Gastrocnemius medialis (tissue), 4 donors: ENCODE measurements at regions not wholly inside any gene's neighbourhood (a gene's known extent, or its start where the extent isn't known, plus 50 kb on each side); places are given as distances from the start of the nearest gene placed in this dataset.
"Not testable (repeated sequence)": the region's sequence is repeated elsewhere in the genome, so short reads cannot be mapped to it uniquely, and the experiment has no call there.

ENCODE experiments used
- CTCF ChIP-seq, 5 experiments: fragments of 450-650 bp in 3 of 5; fragments of 200-600 bp in 2 of 5; sonication (generic) in 2 of 5; IDR thresholded peaks in 4 of 5; conservative IDR thresholded peaks in 1 of 5; 1 replicate in 4 of 5; 2 replicates in 1 of 5; pipeline ENCODE4 v1.5.1; 2016 to 2019; ENCODE audit warnings: antibody characterized with exemption in 5 of 5, mild to moderate bottlenecking in 3 of 5, moderate library complexity in 3 of 5
- POLR2A ChIP-seq, 2 donors: fragments of 450-650 bp; IDR thresholded peaks; one replicate each; pipeline ENCODE4 v1.6.1; 2017; ENCODE audit warnings: antibody characterized with exemption in 2 of 2, mild to moderate bottlenecking in 2 of 2, moderate library complexity in 2 of 2

GRCh38 chr13:78866076-78866475 is 207.1 kb upstream of the OBI1 start:
- not testable (repeated sequence) for TF ChIP-seq CTCF (IDR thresholded peaks at IDR 0.05 in 4 of 5, conservative IDR thresholded peaks at IDR 0.05 in 1 of 5); POLR2A (IDR thresholded peaks at IDR 0.05)
